OCI-LY3 (cell line): ENCODE measurements at regions not wholly inside any gene's neighbourhood (a gene's known extent, or its start where the extent isn't known, plus 50 kb on each side); places are given as distances from the start of the nearest gene placed in this dataset.
"Not testable (repeated sequence)": the region's sequence is repeated elsewhere in the genome, so short reads cannot be mapped to it uniquely, and the experiment has no call there.

ENCODE experiments used
- H2AFZ ChIP-seq: fragments of 200-600, 300-600 bp; shearing (Covaris generic); 2 replicates; pipeline ENCODE4 v1.6.0; 2014; ENCODE audit warnings: antibody characterized with exemption, low read depth, low read length
- H3K27ac ChIP-seq: fragments of 200-600, 300-600 bp; sonication (generic); 2 replicates; pipeline ENCODE4 v1.5.1; 2014; ENCODE audit warnings: mild to moderate bottlenecking, low read length, moderate library complexity, mixed read lengths
- H3K27me3 ChIP-seq: fragments of 200-600, 300-600 bp; sonication (generic); 2 replicates; pipeline ENCODE4 v1.6.1; 2014; ENCODE audit warnings: low read depth, low read length, mixed read lengths
- H3K36me3 ChIP-seq: fragments of 200-600, 300-600 bp; sonication (generic); replicated peaks from 2 replicates; pipeline ENCODE3; 2014; ENCODE audit warnings: low read depth, low read length, mixed read lengths
- H3K4me1 ChIP-seq: fragments of 300-600, 200-600 bp; sonication (generic); 2 replicates; pipeline ENCODE4 v1.6.1; 2014; ENCODE audit warnings: low read length, mixed read lengths
- H3K4me2 ChIP-seq: fragments of 200-600, 300-600 bp; sonication (generic); 2 replicates; pipeline ENCODE4 v1.6.1; 2014; ENCODE audit warnings: low read length, mixed read lengths
- H3K4me3 ChIP-seq: fragments of 300-600, 200-600 bp; sonication (generic); 2 replicates; pipeline ENCODE4 v1.5.1; 2014; ENCODE audit warnings: antibody characterized with exemption, mild to moderate bottlenecking, low read length, moderate library complexity
- H3K79me2 ChIP-seq: fragments of 300-600, 200-600 bp; shearing (Covaris generic); 2 replicates; pipeline ENCODE4 v1.6.1; 2014; ENCODE audit warnings: mild to moderate bottlenecking, low read length, mixed read lengths
- H3K9ac ChIP-seq: fragments of 300-600, 200-600 bp; shearing (Covaris generic); 2 replicates; pipeline ENCODE4 v1.6.0; 2014; ENCODE audit warnings: mild to moderate bottlenecking, low read length, moderate library complexity
- H3K9me3 ChIP-seq: fragments of 200-600, 300-600 bp; shearing (Covaris generic); 2 replicates; pipeline ENCODE4 v1.6.1; 2014; ENCODE audit warnings: low read length, mixed read lengths; ENCODE audit not compliant: insufficient read depth
- H4K20me1 ChIP-seq: fragments of 200-600, 300-600 bp; sonication (generic); 2 replicates; pipeline ENCODE4 v1.6.1; 2016; ENCODE audit warnings: low read length, mixed read lengths; ENCODE audit not compliant: insufficient read depth
- EZH2phosphoT487 ChIP-seq: fragments of 200-600 bp; shearing (Covaris generic); IDR thresholded peaks from 2 replicates; pipeline ENCODE4 v1.6.1; 2018; ENCODE audit warnings: antibody characterized with exemption, mixed run types, low read depth
- TF ChIP-seq, protein P1 (sequence below): fragments of 200-600, 300-600 bp; sonication (generic); IDR thresholded peaks from 2 replicates; pipeline ENCODE4 v1.5.1; 2014; ENCODE audit warnings: antibody characterized with exemption, low read length, low read depth

GRCh38 chr1:87410776-87411480, 82.2 kb downstream of the LMO4 start:
- Histone ChIP-seq H3K79me2 (no peaks in the 10 kb centered on the region), H3K4me3 (no peak overlapping the region), H3K36me3 (no peaks in the 10 kb centered on the region), H2AFZ (no peak overlapping the region), H3K27ac (no peak overlapping the region), H3K4me2 (no peak overlapping the region), H4K20me1 (no peaks in the 10 kb centered on the region), H3K9me3 (no peaks in the 10 kb centered on the region), H3K27me3 (no peaks in the 10 kb centered on the region), H3K9ac (no peak overlapping the region), H3K4me1 (no peaks in the 10 kb centered on the region)
- TF ChIP-seq, protein P1, sequence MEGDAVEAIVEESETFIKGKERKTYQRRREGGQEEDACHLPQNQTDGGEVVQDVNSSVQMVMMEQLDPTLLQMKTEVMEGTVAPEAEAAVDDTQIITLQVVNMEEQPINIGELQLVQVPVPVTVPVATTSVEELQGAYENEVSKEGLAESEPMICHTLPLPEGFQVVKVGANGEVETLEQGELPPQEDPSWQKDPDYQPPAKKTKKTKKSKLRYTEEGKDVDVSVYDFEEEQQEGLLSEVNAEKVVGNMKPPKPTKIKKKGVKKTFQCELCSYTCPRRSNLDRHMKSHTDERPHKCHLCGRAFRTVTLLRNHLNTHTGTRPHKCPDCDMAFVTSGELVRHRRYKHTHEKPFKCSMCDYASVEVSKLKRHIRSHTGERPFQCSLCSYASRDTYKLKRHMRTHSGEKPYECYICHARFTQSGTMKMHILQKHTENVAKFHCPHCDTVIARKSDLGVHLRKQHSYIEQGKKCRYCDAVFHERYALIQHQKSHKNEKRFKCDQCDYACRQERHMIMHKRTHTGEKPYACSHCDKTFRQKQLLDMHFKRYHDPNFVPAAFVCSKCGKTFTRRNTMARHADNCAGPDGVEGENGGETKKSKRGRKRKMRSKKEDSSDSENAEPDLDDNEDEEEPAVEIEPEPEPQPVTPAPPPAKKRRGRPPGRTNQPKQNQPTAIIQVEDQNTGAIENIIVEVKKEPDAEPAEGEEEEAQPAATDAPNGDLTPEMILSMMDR, result no peak
- TF ChIP-seq EZH2phosphoT487, result no peak

DNA sequence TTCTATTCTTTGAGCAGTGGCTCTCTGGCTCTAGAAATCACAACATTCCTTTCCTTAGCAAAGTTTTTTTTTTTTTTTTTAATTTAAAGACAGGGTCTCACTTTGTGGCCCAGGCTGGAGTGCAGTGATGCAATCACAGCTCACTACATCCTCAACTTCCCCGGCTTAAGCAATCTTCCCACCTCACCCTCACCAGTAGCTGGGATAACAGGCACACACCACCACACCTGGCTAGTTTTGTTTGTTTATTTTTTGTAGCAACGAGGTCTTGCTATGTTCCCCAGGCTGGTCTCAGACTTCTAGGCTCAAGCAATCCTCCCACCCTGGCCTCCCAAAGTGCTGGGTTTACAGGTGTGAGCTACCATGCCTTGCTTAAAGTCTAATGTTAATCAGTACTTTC, 85.2 kb downstream of the LMO4 start:
- H3K4me3 ChIP-seq, H3K4me1 ChIP-seq: not testable (repeated sequence)

DNA sequence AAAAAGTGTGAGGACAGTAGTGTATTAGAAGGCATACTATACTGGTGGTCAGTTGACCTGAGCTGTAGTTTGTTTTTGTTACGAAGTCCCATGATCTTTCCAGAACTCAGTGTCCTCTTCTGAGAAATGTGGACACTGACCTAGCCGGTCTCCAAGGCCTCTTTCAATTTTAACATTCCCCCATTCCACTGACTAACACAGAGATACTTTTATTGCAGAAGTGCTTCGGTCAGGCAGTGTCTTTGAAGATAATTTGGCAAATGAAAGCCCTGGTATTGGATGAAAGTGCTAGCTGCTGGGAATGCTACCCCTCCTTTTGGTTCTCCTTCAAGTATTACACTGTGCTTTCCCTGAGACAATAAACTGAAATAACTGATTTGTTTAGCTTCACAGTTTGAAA, 89.4 kb downstream of the LMO4 start:
- H3K4me2 ChIP-seq, result no peak overlapping the region
- H3K79me2 ChIP-seq, result no peaks in the 10 kb centered on the region
- TF ChIP-seq, protein P1, result no peak
- no peak for TF ChIP-seq EZH2phosphoT487
- H3K9me3 ChIP-seq, result no peaks in the 10 kb centered on the region
- no peaks in the 10 kb centered on the region for H3K27me3 ChIP-seq
- H2AFZ ChIP-seq, result no peak overlapping the region
- no peaks in the 10 kb centered on the region for H3K4me1 ChIP-seq
- H3K27ac ChIP-seq, result no peak overlapping the region
- no peak overlapping the region for H3K9ac ChIP-seq
- no peak overlapping the region for H3K4me3 ChIP-seq
- H4K20me1 ChIP-seq, result no peaks in the 10 kb centered on the region
- H3K36me3 ChIP-seq, result no peaks in the 10 kb centered on the region

More for the DNA sequence above, 85.2 kb downstream of the LMO4 start:
- not testable (repeated sequence) for H3K79me2 ChIP-seq, H4K20me1 ChIP-seq, H3K9ac ChIP-seq, H3K27ac ChIP-seq, H2AFZ ChIP-seq, H3K36me3 ChIP-seq, H3K9me3 ChIP-seq, H3K27me3 ChIP-seq, H3K4me2 ChIP-seq

DNA sequence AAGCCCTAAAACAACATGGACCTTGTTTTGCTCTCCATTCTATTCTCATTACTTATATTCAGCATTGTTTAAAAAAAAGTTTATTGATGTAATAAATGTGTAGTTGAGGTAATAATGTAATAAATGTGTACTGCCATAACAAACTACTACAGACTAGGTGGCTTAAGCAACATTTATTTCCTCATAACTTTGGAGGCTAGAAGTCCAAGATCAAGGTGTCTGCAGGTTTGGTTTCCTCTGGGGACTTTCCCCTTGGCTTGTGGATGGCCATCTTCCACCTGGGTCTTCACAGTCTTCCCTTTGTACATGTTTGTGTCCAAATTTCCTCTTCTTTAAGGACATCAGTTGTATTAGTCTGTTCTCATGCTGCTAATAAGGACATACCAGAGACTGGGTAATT, 93.1 kb downstream of the LMO4 start:
- H4K20me1 ChIP-seq, result no peaks in the 10 kb centered on the region
- H3K4me3 ChIP-seq, result no peak overlapping the region
- no peaks in the 10 kb centered on the region for H3K79me2 ChIP-seq
- no peak overlapping the region for H3K27ac ChIP-seq
- no peak overlapping the region for H3K4me2 ChIP-seq
- no peak overlapping the region for H2AFZ ChIP-seq
- TF ChIP-seq, protein P1, result no peak
- no peak for TF ChIP-seq EZH2phosphoT487
- H3K4me1 ChIP-seq, result no peaks in the 10 kb centered on the region
- H3K36me3 ChIP-seq, result no peaks in the 10 kb centered on the region
- H3K9ac ChIP-seq, result no peak overlapping the region
- no peaks in the 10 kb centered on the region for H3K27me3 ChIP-seq
- H3K9me3 ChIP-seq, result no peaks in the 10 kb centered on the region

GRCh38 chr1:87424541-87424940, 95.9 kb downstream of the LMO4 start:
- H3K36me3 ChIP-seq, result no peaks in the 10 kb centered on the region
- no peak overlapping the region for H3K4me2 ChIP-seq
- H3K27me3 ChIP-seq, result no peaks in the 10 kb centered on the region
- no peak overlapping the region for H3K27ac ChIP-seq
- TF ChIP-seq, protein P1, result no peak
- no peaks in the 10 kb centered on the region for H3K79me2 ChIP-seq
- no peak overlapping the region for H3K4me3 ChIP-seq
- no peak overlapping the region for H3K9ac ChIP-seq
- H4K20me1 ChIP-seq, result no peaks in the 10 kb centered on the region
- H3K9me3 ChIP-seq, result no peaks in the 10 kb centered on the region
- H3K4me1 ChIP-seq, result no peaks in the 10 kb centered on the region
- no peak overlapping the region for H2AFZ ChIP-seq
